OCI-LY7 (cell line): ENCODE measurements at regions not wholly inside any gene's neighbourhood (a gene's known extent, or its start where the extent isn't known, plus 50 kb on each side); places are given as distances from the start of the nearest gene placed in this dataset.

ENCODE experiments used
- EZH2phosphoT487 ChIP-seq: fragments of 200-600 bp; sonication (generic); IDR thresholded peaks from 2 replicates; pipeline ENCODE4 v1.6.1; 2018; ENCODE audit warnings: low read depth, borderline replicate concordance, mild to moderate bottlenecking, mixed run types, antibody characterized with exemption, low read length, moderate library complexity, mixed read lengths
- TF ChIP-seq, protein P1 (sequence below): fragments of 200-600 bp; sonication (generic); conservative IDR thresholded peaks from 2 replicates; pipeline ENCODE4 v1.5.1; 2014; ENCODE audit warnings: mild to moderate bottlenecking, antibody characterized with exemption, low read length, moderate library complexity, mixed read lengths

DNA sequence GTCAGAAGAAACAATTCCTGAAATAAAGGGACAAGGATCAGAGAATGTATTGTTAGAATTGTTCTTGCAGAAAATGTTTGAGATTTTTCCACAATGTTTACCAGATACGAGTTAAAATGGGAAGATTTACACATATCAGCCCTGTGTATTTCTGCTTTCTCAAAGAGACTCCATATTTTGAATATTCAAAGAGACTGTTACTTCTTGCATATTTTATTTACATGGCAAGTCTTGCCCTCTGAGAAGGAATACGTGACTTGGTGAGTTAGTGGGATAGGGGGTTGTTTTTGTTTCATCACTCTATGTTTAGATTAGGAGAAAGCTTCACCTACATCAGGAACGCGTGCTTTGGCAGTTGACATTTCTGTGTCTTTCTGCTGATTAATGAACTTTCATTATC, 56.1 kb upstream of the ZDHHC17 start:
- TF ChIP-seq, protein P1, sequence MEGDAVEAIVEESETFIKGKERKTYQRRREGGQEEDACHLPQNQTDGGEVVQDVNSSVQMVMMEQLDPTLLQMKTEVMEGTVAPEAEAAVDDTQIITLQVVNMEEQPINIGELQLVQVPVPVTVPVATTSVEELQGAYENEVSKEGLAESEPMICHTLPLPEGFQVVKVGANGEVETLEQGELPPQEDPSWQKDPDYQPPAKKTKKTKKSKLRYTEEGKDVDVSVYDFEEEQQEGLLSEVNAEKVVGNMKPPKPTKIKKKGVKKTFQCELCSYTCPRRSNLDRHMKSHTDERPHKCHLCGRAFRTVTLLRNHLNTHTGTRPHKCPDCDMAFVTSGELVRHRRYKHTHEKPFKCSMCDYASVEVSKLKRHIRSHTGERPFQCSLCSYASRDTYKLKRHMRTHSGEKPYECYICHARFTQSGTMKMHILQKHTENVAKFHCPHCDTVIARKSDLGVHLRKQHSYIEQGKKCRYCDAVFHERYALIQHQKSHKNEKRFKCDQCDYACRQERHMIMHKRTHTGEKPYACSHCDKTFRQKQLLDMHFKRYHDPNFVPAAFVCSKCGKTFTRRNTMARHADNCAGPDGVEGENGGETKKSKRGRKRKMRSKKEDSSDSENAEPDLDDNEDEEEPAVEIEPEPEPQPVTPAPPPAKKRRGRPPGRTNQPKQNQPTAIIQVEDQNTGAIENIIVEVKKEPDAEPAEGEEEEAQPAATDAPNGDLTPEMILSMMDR = no peak
- no peak for TF ChIP-seq EZH2phosphoT487
